HG02571 (cell line): ENCODE measurements at regions not wholly inside any gene's neighbourhood (a gene's known extent, or its start where the extent isn't known, plus 50 kb on each side); places are given as distances from the start of the nearest gene placed in this dataset.
"Not testable (repeated sequence)": the region's sequence is repeated elsewhere in the genome, so short reads cannot be mapped to it uniquely, and the experiment has no call there.

Experiments used
- ATAC-seq: cut with Tn5 transposase; IDR thresholded peaks from one replicate; pipeline ENCODE4 v1.9.1; 2021; ENCODE audit warnings: mild to moderate bottlenecking, moderate library complexity; ENCODE audit not compliant: unreplicated experiment

DNA sequence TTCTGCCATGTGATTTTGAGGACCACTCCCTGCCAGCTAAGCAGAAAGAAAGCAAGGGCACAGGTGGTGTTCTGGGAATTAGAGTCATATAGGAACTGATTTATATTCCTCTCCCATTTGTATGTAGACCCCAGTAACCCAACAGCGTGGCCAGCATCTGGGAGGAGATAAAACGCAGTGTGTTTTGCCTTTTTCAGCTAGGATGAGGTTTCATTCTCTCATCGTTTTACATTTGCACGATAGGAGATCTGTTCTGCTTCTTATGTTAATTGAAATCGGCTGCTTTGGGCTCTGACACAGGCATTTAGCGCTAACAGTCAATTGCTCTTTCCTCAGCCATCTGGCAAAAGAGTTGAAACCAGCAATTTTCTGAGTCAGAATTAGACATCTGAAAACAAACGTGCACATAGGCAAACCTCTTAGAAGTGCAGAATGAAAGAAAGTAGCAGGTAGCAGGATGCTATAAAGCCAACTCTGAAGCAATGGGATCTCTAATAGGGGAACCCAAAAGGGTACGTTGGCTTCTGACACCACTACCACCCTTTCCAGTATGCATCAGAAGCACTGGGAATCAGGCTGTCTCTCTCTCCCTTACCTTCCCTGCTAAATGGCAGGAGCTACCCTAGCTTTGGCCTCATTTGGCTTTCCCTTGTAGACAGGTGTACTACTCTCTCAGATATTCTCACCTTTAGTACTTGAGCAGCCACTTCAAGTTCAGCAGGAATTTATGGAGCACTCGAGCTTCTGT is 219.1 kb downstream of the PHLDA1 start:
- ATAC-seq = peak; percentile 48

DNA sequence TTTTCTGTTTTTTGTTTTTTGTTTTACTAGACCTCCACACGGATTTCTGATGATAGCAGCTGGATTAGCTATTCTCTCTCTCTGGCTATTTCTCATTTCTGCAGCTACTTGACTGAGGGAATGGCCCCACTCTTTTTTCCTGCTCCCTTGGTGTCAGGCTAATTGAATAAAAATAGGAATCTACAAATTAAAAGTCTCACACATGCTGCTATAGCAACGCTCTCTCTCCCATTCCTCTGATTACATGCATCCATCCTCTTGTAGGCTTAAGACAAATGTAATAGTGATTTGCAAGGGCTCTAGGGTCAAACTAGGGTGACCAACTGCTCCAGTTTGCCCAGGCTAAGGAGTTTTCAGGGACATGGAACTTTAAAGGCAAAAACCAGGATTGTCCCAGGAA is 221.8 kb downstream of the PHLDA1 start:
- ATAC-seq = no peak

DNA sequence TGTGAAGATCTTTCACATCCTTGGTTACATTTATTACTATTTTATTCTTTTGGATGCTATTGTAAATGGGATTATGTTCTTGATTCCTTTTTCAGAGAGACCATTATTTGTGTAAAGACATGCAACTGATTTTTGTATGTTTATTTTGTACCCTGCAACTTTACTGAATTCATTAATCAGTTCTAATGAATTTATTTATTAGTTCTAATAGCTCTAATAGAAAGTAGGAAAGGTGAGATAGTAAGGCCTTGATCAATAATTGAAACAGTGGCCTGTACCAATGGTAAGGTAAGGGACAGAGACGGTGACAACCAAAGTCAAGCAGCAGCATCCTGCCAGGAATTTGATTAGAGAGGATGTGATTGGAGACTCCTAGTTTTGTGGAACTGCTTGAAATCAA is 224.1 kb downstream of the PHLDA1 start:
- no peak for ATAC-seq

DNA sequence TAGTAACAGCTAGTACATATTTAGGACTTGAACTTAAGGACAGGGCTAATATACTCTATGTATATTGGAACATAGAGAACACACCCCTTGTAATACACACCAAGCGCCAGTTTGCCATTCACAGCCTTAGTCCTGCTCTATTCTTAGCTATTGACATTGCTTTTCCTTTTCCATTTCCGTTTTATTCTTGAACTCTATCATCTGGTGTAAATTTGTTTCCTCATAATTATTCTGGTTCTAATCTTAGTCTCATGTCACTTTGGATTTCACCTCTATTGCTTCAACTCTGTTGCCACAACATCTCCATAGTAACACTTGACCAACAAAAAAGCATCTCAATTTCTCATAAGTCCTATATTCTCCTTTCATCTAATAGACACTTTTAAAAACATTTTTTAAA is 225.7 kb downstream of the PHLDA1 start:
- ATAC-seq = no peak

DNA sequence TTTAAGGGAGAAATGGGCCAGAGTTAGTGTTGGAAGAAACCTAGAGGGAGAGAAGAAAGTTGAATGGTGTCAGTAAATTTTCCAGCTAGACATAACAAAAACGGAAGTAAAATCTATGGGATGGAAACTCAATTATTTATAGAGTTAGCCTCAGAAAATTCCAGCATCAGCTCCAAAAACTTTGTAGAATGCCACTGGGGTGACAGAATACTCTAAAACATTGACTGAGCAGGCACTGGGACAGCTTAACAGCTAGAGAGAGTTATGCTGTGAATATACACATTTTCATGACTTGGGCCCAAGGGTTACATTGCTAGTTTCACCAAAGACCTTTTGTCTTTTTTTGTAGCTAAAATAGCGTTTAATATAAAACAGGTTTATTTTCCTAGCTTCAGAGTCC is 226.3 kb downstream of the PHLDA1 start:
- ATAC-seq = no peak

DNA sequence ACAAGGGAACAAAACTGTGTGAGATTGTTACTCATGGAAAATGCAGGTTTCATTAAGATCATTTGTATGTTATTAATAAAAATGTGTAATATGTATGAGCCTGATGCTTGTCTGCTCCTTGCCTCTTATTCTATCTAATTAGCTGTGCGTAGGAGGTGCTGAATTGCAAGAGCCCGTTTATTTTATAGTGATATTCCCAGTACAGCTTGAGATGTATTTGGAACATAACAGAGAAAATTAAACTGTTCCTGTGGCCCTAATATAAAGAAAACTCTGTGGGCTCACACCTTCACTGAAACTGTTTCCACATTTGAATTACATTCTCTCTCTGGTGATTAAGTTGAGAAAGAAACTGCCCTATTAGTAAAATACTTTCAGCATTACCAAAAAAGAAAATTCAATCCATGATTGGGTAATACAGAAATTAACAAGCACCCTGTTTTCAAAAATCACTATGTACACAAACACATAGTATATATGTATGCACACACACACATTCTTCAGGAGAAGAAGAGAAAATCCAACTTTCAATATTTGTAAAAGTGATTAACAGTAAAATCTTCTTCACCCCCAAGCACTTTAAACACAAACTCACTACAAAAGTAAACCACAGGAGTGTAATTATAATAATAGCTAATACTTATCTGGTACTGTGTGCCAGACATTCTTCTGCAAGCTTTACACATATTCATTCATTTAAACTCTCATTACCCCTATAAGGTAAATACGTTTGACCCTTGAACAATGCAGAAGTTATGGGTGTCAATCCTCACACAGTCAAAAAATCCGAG is 233.2 kb downstream of the PHLDA1 start:
- no peak for ATAC-seq

DNA sequence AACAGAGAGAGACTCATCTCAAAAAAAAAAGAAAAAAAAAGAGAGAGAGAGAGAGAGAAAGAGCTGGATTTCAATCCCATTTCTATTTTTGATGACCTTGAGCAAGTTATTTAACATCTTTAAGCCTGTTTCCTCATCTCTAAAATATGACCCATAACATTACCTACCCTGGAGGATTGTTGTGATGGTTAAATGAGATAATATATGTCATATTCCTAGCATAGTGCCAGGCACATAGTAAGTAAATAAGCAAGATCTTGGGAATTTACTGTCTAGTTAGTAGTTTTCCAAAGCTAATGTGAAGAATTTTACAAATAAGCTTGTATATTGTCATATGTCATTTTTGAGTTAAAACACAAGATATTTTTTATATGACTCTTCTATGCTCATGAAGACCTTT is 236.5 kb downstream of the PHLDA1 start:
- no peak for ATAC-seq

DNA sequence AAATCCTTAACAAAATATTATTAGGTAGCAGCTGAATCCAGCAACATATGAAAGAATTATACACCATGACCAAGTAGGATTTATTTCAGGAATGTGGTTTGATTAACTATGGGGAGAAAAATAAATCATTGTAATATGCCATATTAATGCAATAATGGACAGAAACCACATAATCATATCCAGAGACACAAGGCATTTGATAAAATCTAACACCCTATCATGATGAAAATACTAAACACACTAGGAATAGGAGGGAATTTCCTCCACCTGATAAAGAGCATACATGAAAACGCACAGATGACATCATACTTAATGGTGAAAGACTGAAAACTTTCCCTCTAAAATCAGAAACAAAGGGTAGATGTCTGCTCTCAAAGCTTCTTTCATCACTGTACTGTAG is 238.9 kb downstream of the PHLDA1 start:
- no peak for ATAC-seq

DNA sequence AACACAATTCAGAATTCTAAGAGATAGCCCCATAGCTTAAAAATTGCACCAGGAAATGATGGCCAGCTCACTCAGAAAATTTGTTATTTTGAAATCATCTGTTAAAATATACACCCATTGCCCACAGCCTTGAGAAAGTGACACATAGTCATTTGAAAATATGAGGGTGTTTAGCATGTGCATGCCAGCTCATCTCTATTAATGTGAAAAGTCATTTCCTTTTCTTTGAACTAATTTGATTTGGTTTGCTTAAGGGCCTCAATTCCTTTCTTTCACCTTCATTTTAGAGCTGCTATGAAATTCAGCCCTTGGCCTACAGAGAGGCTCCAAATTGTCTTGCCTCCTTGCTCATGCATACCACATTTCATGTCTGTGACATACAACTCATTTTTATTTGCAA is 241.4 kb downstream of the PHLDA1 start:
- ATAC-seq = no peak

DNA sequence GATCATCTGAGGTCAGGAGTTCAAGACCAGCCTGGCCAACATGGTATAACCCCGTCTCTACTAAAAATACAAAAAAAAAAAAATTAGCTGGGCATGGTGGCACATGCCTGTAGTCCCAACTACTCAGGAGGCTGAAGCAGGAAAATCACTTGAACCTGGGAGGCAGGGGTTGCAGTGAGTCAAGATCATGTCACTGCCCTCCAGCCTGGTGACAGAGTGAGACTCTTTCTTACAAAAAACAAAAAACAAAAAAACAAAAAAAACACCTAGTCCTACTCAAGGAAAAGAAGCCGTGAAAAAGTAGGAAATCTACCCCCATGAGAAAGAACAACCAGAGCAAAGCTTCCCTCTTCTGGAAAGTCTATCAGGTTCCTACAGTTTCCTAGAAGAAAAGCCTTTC is 244.4 kb downstream of the PHLDA1 start:
- ATAC-seq = not testable (repeated sequence)

DNA sequence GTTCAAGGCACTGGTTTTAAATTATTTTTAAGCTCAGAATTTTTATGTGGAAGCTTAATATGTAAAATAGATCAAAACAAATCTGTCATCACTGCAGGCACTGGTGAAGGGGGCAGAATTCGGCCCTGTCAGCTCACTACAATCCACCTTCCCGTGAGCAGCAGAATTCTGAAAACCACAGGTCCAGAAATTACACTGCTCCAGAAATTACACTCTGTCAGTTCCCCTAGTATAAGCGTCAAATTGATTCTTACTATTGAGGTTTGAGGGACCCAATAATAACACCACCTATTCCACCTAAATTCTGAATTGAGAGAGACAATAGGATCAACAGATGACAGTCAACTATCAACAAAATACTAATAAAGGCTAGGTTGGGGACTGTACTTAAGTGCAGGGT is 245.5 kb downstream of the PHLDA1 start:
- ATAC-seq = no peak

DNA sequence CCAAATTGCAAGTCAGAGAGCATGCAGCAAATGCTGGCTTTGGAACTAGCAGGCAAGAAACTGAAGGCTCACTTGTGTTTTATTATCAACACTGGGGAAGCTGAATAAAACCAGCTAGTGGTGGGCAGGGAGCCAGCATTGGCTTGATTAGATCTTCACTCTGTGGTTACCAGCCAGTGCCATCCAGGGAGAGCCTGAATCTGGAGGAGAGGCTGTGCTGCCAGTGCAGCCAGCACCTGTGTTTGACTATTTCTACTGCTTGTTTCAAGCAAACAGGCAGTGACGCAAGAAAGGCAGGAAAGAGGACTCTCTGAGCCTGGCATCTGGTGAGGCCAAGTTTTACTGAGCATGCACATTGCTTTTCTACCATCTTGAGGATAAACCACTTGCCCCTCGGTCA is 247.0 kb downstream of the PHLDA1 start:
- no peak for ATAC-seq

DNA sequence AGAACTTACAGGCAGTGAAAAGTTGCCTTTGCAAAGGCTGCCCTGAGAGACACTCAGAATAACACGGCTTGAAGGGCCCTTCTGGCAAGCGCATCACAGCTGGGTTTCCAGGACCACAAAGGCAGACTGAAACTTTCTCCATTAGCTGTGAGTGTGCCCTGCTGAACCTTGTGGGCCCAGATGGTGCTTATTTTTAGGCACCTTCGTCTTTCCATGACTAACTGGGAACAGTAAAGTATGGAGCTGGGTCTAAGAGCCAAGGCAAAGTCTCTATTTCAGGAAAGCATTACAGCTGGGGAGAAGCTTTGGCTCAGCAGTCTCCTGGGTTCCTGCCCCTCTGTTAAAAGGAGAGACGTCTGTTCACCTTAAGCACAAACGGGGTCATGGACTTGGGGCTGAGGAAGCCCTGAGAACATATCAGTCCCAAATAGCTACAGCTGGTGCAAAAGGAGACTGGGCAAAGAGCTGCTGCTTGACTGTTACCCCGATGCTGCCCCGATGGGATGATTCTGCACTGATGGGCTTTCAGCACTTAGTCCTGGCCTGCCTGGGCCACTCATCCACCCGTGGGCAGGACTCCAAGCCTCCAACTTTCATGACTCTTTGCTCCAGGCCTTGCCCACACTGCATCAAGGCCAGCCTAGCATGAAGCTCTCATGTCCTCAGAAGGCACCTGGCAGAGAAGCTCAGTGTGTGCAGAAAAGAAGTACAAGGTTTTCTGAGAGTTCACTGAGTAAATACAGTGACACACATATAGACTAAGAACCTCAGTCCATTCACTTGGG is 248.3 kb downstream of the PHLDA1 start:
- ATAC-seq = no peak

DNA sequence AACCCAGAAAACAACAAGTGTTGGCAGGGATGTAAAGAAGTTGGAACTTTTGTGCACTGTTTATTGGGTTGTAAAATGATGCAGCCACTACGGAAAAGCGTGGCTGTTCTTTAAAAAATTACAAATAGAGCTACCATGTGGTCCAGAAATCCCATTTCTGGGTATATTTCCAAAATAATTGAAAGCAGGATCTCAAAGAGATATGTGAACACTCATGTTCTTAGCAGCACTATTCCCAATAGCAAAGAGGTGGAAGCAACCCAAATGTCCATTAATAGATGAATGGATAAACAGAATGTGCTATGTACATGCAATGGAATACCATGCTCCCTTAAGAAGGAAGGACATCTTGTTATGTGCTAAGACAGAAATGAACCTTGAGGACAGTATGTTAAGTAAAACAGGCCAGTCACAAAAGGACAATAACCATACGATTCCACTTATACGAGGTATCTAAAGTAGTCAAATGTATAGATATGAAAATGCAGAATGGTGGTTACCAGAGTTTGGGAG is 249.5 kb downstream of the PHLDA1 start:
- no peak for ATAC-seq

DNA sequence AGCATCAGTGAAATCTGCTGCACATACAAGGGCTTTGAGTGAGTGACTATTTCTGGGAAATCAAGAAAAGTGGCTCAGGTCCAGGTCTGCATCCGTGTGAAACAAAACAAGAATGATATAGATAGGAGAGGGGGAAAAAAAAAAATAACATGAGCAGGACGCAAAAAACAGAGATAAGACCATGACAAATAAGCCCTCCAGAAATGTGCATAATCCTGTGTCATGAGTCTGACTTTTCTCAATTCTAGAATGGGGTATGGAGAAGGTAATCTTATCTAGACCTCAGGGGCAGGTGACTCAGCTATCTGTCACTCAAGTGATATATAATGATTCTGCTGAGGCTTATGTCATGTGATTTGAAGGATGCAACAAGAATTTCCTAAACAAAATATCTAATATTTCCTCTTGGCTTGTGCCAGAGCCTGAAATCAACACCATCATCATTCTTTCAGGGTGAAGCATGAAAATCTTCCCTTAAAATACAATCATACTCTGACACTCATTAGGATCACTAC is 250.0 kb downstream of the PHLDA1 start:
- ATAC-seq = no peak

DNA sequence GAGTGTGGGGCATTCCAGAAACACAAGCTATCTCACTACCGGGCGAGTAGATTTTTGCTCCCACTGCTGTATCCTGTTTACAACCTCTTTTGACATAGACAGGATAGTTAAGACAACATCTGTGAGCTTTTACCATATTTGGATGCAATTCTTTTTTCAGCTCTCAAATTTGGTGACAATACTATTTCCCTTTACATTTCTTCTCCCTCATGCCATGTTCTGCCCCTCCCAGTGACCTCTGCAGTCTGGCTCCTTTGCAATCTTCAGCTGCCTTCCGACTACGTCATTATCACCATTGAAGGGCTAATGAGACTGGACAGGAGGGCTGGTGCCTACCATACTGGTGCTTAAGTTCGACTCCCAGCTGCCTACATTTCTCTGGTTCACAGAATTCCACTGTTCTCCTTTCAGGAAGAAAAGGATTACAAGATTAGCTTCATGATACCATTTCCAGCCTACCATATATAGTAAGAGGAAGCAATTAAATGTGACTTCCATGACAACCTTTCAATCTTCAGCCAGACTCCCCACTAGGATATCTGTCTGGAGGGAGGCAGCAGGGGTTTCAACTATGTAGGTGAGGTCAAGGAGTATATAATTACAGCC is 251.6 kb downstream of the PHLDA1 start:
- no peak for ATAC-seq

DNA sequence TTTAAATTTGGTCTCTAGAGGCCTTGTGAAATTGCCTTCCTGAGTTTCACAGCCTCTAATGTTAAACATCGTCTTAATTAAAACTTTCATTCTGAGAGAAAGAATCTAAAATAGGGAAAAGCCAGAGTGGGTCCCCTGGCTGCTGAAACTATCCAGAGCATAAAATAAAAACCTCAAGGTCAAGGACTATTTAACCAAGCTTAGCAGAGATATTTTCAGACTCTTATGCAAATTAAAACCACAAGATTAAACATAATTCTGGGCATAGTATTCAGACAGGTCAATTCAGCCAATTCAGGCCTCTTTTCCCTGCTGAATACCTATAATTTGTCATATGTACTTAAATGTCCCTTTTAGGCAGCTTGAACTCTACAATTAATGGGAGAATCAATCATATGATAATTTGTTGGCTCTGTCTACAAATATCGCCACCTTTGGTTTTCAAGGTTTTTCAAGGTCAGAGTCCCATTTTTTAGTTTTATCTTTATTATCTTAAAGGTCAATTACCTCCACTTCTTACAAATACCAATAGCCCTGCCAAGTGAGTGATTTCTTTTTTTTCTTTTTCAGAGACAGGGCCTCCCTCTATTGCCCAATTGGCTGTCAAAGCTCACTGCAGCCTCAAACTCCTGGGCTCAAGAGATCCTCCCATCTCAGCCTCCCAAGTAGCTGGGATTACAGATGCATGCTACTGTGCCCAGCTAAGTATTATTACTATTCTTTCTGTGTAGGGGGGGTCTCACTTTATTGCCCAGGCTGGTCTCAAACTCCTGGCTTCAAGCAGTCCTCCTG is 257.1 kb downstream of the PHLDA1 start:
- ATAC-seq = no peak

DNA sequence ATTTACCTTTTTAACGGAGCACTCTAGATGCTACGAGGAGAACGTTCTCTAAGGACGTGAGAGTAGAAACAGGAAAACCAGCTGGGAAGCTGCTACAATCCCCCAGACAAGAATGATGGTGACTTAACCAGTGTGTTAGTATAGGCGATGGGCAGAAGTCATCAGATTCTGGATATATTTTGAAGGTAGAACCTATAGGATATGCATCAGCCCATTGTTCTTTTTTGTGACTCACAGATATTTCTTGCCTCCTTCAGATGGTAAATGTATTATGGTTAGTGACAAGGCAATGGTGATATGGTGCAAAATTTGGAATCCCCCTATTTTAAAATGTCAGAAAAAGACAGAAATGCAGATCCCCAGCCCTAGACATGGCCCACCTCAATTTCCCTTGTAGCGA is 258.2 kb downstream of the PHLDA1 start:
- no peak for ATAC-seq

DNA sequence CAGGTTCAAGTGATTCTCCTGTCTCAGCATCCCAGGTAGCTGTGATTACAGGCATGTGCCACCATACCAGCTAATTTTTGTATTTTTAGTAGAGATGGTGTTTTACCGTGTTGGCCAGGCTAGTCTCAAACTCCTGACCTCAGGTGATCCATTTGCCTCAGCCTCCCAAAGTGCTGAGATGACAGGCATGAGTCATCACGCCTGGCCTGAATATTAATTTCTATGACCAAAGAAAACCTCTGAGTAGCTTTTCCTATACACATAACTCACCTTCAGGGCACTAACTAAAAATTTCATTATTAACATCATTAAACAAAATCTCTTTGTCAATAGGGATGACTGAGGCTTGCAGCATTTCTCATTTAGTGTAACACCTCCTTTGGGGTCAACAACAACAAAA is 259.6 kb upstream of the KRR1 start:
- no peak for ATAC-seq

DNA sequence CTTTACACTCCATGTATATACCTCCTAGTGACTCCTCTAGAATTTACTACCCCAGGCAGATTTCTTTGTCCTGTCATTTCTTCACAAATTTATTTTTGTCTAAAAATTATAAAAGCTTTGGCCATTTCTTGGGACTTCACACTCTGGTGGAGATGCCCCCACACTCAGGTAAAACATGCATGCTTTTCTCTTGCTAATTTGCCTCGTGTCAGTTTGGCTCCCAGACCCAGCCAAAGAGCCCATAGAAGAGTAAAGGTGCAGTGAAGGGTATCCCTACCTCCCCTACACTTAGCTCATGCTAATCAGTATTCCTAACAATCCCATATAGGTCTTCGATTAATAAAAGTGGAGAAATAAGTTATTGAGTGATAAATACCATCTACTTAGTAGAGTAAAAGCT is 256.5 kb upstream of the KRR1 start:
- ATAC-seq = no peak
